CD14-positive monocyte (primary cell): ENCODE measurements at regions not wholly inside any gene's neighbourhood (a gene's known extent, or its start where the extent isn't known, plus 50 kb on each side); places are given as distances from the start of the nearest gene placed in this dataset.

Experiments used
- DNase-seq, 3 donors: peaks; one replicate each; pipeline ENCODE4 v3.0.0-alpha.2; 2011 to 2022
- H2AFZ ChIP-seq: 2 replicates; pipeline ENCODE4 v1.6.0; 2012; ENCODE audit warnings: mild to moderate bottlenecking, low read depth, low read length, inconsistent platforms; ENCODE audit not compliant: insufficient read depth, poor library complexity, severe bottlenecking
- H3K27ac ChIP-seq, 2 donors: 1 replicate in 1 of 2; 2 replicates in 1 of 2; pipeline ENCODE4 v1.5.1; 2012 to 2013; ENCODE audit warnings: low read length in 2 of 2, control low read depth in 1 of 2, inconsistent platforms in 1 of 2, low read depth in 1 of 2, mild to moderate bottlenecking in 1 of 2
- H3K27me3 ChIP-seq, 2 donors: one replicate each; pipeline versions ENCODE4 v1.6.0 to v1.6.1; 2011 to 2013; ENCODE audit warnings: low read length in 2 of 2; ENCODE audit not compliant: control insufficient read depth in 2 of 2, insufficient read depth in 2 of 2
- H3K36me3 ChIP-seq, 2 donors: replicated peaks in 1 of 2; 1 replicate in 1 of 2; 2 replicates in 1 of 2; pipeline versions ENCODE4 v1.5.1 to v1.6.1; 2012 to 2013; ENCODE audit warnings: low read length in 2 of 2, control low read depth in 1 of 2, inconsistent platforms in 1 of 2, mild to moderate bottlenecking in 1 of 2; ENCODE audit not compliant: insufficient read depth in 2 of 2, control insufficient read depth in 1 of 2
- H3K4me1 ChIP-seq, 2 donors: 1 replicate in 1 of 2; 2 replicates in 1 of 2; pipeline versions ENCODE4 v1.5.1 to v1.6.1; 2012 to 2013; ENCODE audit warnings: low read length in 2 of 2, control low read depth in 1 of 2, inconsistent platforms in 1 of 2, mild to moderate bottlenecking in 1 of 2, moderate library complexity in 1 of 2; ENCODE audit not compliant: insufficient read depth in 2 of 2, control insufficient read depth in 1 of 2
- H3K4me2 ChIP-seq: replicated peaks from 2 replicates; pipeline ENCODE3; 2012; ENCODE audit warnings: low read length, moderate library complexity, mild to moderate bottlenecking; ENCODE audit not compliant: poor library complexity, severe bottlenecking; ENCODE audit errors: extremely low read depth
- H3K4me3 ChIP-seq, 3 experiments: fragments of 200-600 bp in 1 of 3; sonication (generic) in 1 of 3; replicated peaks in 1 of 3; 1 replicate in 2 of 3; 2 replicates in 1 of 3; pipeline ENCODE4 v1.5.1; 2011 to 2013; ENCODE audit warnings: low read length in 3 of 3, mild to moderate bottlenecking in 3 of 3, control low read depth in 2 of 3, low read depth in 2 of 3, inconsistent platforms in 1 of 3, moderate library complexity in 1 of 3
- H3K79me2 ChIP-seq: 2 replicates; pipeline ENCODE4 v1.6.0; 2012; ENCODE audit warnings: mild to moderate bottlenecking, control low read depth, inconsistent platforms, low read length, moderate library complexity; ENCODE audit not compliant: insufficient read depth
- H3K9ac ChIP-seq: 2 replicates; pipeline ENCODE4 v1.6.0; 2017; ENCODE audit warnings: low read length, mild to moderate bottlenecking; ENCODE audit not compliant: insufficient read depth, poor library complexity, severe bottlenecking
- H3K9me3 ChIP-seq, 2 donors: replicated peaks in 1 of 2; 1 replicate in 1 of 2; 2 replicates in 1 of 2; pipeline versions ENCODE4 v1.5.1 to v1.6.1; 2012 to 2013; ENCODE audit warnings: low read length in 2 of 2, control low read depth in 1 of 2; ENCODE audit not compliant: control insufficient read depth in 1 of 2, insufficient read depth in 1 of 2
- H4K20me1 ChIP-seq: 2 replicates; pipeline ENCODE4 v1.6.0; 2012; ENCODE audit warnings: mild to moderate bottlenecking, low read length, control low read depth, moderate library complexity; ENCODE audit not compliant: insufficient read depth
- H3K27ac Mint-ChIP-seq, 7 donors: one replicate each; pipeline ENCODE4 v1.8.0; 2020; ENCODE audit warnings: mild to moderate bottlenecking in 7 of 7, mixed read lengths in 7 of 7, moderate library complexity in 6 of 7, inconsistent platforms in 2 of 7
- H3K27me3 Mint-ChIP-seq, 3 donors: one replicate each; pipeline ENCODE4 v1.8.0; 2021 to 2022; ENCODE audit warnings: low read depth in 3 of 3, mild to moderate bottlenecking in 3 of 3, mixed read lengths in 3 of 3, moderate library complexity in 3 of 3, inconsistent platforms in 1 of 3
- H3K36me3 Mint-ChIP-seq, 2 donors: one replicate each; pipeline ENCODE4 v1.8.0; 2020; ENCODE audit warnings: mixed read lengths in 2 of 2, inconsistent platforms in 1 of 2, mild to moderate bottlenecking in 1 of 2
- H3K4me1 Mint-ChIP-seq: one replicate; pipeline ENCODE4 v1.8.0; 2020; ENCODE audit warnings: mild to moderate bottlenecking, mixed read lengths
- H3K4me3 Mint-ChIP-seq, 2 donors: one replicate each; pipeline ENCODE4 v1.8.0; 2020; ENCODE audit warnings: mild to moderate bottlenecking in 2 of 2, mixed read lengths in 2 of 2, moderate library complexity in 1 of 2
- H3K9me3 Mint-ChIP-seq, 7 donors: one replicate each; pipeline ENCODE4 v1.8.0; 2020 to 2022; ENCODE audit warnings: mixed read lengths in 7 of 7, mild to moderate bottlenecking in 6 of 7, moderate library complexity in 6 of 7, inconsistent platforms in 2 of 7
- CTCF ChIP-seq: fragments of 200-600 bp; IDR thresholded peaks from one replicate; pipeline ENCODE4 v1.8.0; 2022; ENCODE audit warnings: antibody characterized with exemption, mild to moderate bottlenecking
- WGBS: methylation state at CpG from one replicate; pipeline ENCODE4 v1.1.5; 2013; ENCODE audit warnings: missing lambda C conversion rate; ENCODE audit not compliant: insufficient coverage; 5-methylcytosine and 5-hydroxymethylcytosine counted together
- intact Hi-C, 2 donors: fragments of 100-400 bp; cut with micrococcal nuclease; formaldehyde crosslinking; loops; one replicate each; pipeline versions ENCODE4 v1.15.0 to v1.15.1; 2023

GRCh38 chr12:41946106-41946505 is 198.6 kb downstream of the GXYLT1 start:
- H4K20me1 ChIP-seq, result no peaks in the 10 kb centered on the region
- no peak overlapping the region for H3K4me2 ChIP-seq
- Mint-ChIP-seq H3K9me3 (peaks cover 17 to 31% (median 24%) of the 10 kb centered on the region in 7 donors), H3K27me3 (peaks cover 0 to 4% (median 0%) of the 10 kb centered on the region in 3 donors), H3K4me3 (no peak overlapping the region), H3K4me1 (no peaks in the 10 kb centered on the region), H3K27ac (no peak overlapping the region), H3K36me3 (no peaks in the 10 kb centered on the region)
- no peak overlapping the region for H3K27ac ChIP-seq
- H3K4me3 ChIP-seq, result no peak overlapping the region
- H3K9me3 ChIP-seq, result peaks cover 19 to 22% of the 10 kb centered on the region in 2 donors
- H3K79me2 ChIP-seq, result no peaks in the 10 kb centered on the region
- WGBS, result 100% methylated on average over 1 of the region's 2 CpGs
- H3K9ac ChIP-seq, result no peak overlapping the region
- no peak for TF ChIP-seq CTCF
- no peak overlapping the region for H2AFZ ChIP-seq
- no peaks in the 10 kb centered on the region for H3K27me3 ChIP-seq
- no peak for DNase-seq
- H3K4me1 ChIP-seq, result no peaks in the 10 kb centered on the region
- no peaks in the 10 kb centered on the region for H3K36me3 ChIP-seq
- intact Hi-C loops, result no loop called here

GRCh38 chr12:41944216-41944615 is 200.5 kb downstream of the GXYLT1 start:
- no peaks in the 10 kb centered on the region for H3K79me2 ChIP-seq
- H2AFZ ChIP-seq, result no peak overlapping the region
- H3K4me1 ChIP-seq, result no peaks in the 10 kb centered on the region
- TF ChIP-seq CTCF, result no peak
- H3K9me3 Mint-ChIP-seq, result peaks cover 17 to 29% (median 24%) of the 10 kb centered on the region in 7 donors
- no peak overlapping the region for H3K4me3 ChIP-seq
- H3K27ac ChIP-seq, result no peak overlapping the region
- no peak overlapping the region for H3K27ac Mint-ChIP-seq
- H3K9me3 ChIP-seq, result peaks cover 19 to 22% of the 10 kb centered on the region in 2 donors
- no peak for DNase-seq
- no peak overlapping the region for H3K4me3 Mint-ChIP-seq
- H4K20me1 ChIP-seq, result no peaks in the 10 kb centered on the region
- peaks cover 0 to 4% (median 0%) of the 10 kb centered on the region in 3 donors for H3K27me3 Mint-ChIP-seq
- H3K36me3 Mint-ChIP-seq, result no peaks in the 10 kb centered on the region
- WGBS, result 100% methylated on average over 2 of the region's 2 CpGs
- intact Hi-C loops, result no loop called here
- H3K27me3 ChIP-seq, result no peaks in the 10 kb centered on the region
- no peak overlapping the region for H3K4me2 ChIP-seq
- H3K36me3 ChIP-seq, result no peaks in the 10 kb centered on the region
- H3K4me1 Mint-ChIP-seq, result peaks cover 1% of the 10 kb centered on the region
- H3K9ac ChIP-seq, result no peak overlapping the region
